Stomach (tissue), 8 donors: ENCODE measurements at regions not wholly inside any gene's neighbourhood (a gene's known extent, or its start where the extent isn't known, plus 50 kb on each side); places are given as distances from the start of the nearest gene placed in this dataset.

ENCODE experiments used
- DNase-seq, 2 donors: peaks; one replicate each; pipeline versions ENCODE4 v3.0.0 to v3.0.0-alpha.2; 2013 to 2019
- H3K27ac ChIP-seq, 5 donors: fragments of 200-600 bp in 4 of 5; sonication (generic) in 4 of 5; one replicate each; pipeline ENCODE4 v1.5.1; 2013 to 2019; ENCODE audit warnings: mild to moderate bottlenecking in 1 of 5, moderate library complexity in 1 of 5
- H3K27me3 ChIP-seq, 3 donors: fragments of 200-600 bp; sonication (generic); one replicate each; pipeline ENCODE4 v1.5.1; 2017 to 2019; ENCODE audit warnings: mixed run types in 1 of 3
- H3K36me3 ChIP-seq, 4 donors: fragments of 200-600 bp; sonication (generic); 1 replicate in 3 of 4; 2 replicates in 1 of 4; pipeline ENCODE4 v1.5.1; 2016 to 2019
- H3K4me1 ChIP-seq, 4 donors: fragments of 200-600 bp; sonication (generic); one replicate each; pipeline ENCODE4 v1.5.1; 2016 to 2019
- H3K4me3 ChIP-seq, 4 donors: fragments of 200-600 bp; sonication (generic) in 3 of 4; one replicate each; pipeline ENCODE4 v1.5.1; 2016 to 2019; ENCODE audit warnings: mild to moderate bottlenecking in 1 of 4
- H3K9me3 ChIP-seq, 4 donors: fragments of 200-600 bp; sonication (generic); one replicate each; pipeline ENCODE4 v1.5.1; 2016 to 2019
- EP300 ChIP-seq: sonication (generic); formaldehyde crosslinking; IDR thresholded peaks from one replicate; pipeline ENCODE4 v1.6.1; 2017; ENCODE audit warnings: antibody characterized with exemption
- POLR2A ChIP-seq, 4 donors: fragments of 450-650 bp; IDR thresholded peaks; one replicate each; pipeline ENCODE4 v1.6.1; 2016; ENCODE audit warnings: antibody characterized with exemption in 4 of 4, control low read depth in 2 of 4, mild to moderate bottlenecking in 1 of 4, moderate library complexity in 1 of 4
- POLR2AphosphoS5 ChIP-seq, 3 donors: sonication (generic); formaldehyde crosslinking; IDR thresholded peaks; one replicate each; pipeline ENCODE4 v1.6.1; 2016; ENCODE audit warnings: antibody characterized with exemption in 3 of 3
- WGBS, 5 donors: extraction: QIAGEN DNeasy Blood & Tissue Kit in 3 of 5; methylation state at CpG; one replicate each; pipeline versions ENCODE4 v1.1.5 to v1.1.7; 2013 to 2018; 5-methylcytosine and 5-hydroxymethylcytosine counted together
- intact Hi-C: fragments of 100-400 bp; cut with DNase I; formaldehyde crosslinking; loops from one replicate; pipeline ENCODE4 v1.15.1; 2023; ENCODE audit warnings: low total_unique reads
- TF ChIP-seq, protein P1 (sequence below), 7 experiments: fragments of 450-650 bp in 4 of 7; fragments of 200-600 bp in 3 of 7; sonication (generic) in 3 of 7; IDR thresholded peaks; one replicate each; pipeline ENCODE4 v1.5.1; 2016 to 2019; ENCODE audit warnings: antibody characterized with exemption in 7 of 7, control low read depth in 2 of 7, mild to moderate bottlenecking in 1 of 7
- donor health status: healthy with polysubstance abuse.
- donor health status: Bipolar disorder and iron deficiency.
- donor health status: healthy.

DNA sequence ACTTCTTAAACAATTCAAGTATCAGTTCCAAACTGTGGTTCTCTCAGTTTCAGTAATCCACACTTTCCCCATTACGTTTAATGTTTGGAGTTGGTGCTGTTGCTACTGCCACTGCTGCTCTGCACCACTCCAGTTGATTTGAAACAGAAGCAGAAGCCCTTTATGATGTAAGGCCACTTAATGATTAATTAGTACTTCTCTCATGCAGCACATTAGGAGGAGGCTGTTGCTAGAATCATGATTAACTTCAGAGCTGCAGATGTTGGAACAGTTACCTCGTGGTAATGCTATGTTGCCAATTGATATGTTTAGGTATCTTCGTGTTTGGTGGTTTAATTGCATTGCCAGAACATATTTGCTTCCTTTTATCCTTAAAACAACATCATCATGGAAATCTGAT lies 986.2 kb upstream of the CITED2 start:
- Histone ChIP-seq H3K4me1 (no peaks in the 10 kb centered on the region), H3K36me3 (no peaks in the 10 kb centered on the region), H3K9me3 (peaks cover 0 to 19% (median 18%) of the 10 kb centered on the region in 4 donors), H3K27me3 (no peaks in the 10 kb centered on the region), H3K27ac (no peak overlapping the region), H3K4me3 (no peak overlapping the region)
- 33 to 55% (median 44%) methylated on average over 3 of the region's 3 CpGs for WGBS, 5 donors
- no peak for TF ChIP-seq EP300
- TF ChIP-seq POLR2AphosphoS5 (IDR thresholded peaks at IDR 0.05), result no peak
- TF ChIP-seq POLR2A (IDR thresholded peaks at IDR 0.05), result no peak
- TF ChIP-seq, protein P1, sequence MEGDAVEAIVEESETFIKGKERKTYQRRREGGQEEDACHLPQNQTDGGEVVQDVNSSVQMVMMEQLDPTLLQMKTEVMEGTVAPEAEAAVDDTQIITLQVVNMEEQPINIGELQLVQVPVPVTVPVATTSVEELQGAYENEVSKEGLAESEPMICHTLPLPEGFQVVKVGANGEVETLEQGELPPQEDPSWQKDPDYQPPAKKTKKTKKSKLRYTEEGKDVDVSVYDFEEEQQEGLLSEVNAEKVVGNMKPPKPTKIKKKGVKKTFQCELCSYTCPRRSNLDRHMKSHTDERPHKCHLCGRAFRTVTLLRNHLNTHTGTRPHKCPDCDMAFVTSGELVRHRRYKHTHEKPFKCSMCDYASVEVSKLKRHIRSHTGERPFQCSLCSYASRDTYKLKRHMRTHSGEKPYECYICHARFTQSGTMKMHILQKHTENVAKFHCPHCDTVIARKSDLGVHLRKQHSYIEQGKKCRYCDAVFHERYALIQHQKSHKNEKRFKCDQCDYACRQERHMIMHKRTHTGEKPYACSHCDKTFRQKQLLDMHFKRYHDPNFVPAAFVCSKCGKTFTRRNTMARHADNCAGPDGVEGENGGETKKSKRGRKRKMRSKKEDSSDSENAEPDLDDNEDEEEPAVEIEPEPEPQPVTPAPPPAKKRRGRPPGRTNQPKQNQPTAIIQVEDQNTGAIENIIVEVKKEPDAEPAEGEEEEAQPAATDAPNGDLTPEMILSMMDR (IDR thresholded peaks at IDR 0.05), result no peak
- intact Hi-C loops, result no loop called here
- peak in 1 of 2 donors; percentile 47 for DNase-seq

DNA sequence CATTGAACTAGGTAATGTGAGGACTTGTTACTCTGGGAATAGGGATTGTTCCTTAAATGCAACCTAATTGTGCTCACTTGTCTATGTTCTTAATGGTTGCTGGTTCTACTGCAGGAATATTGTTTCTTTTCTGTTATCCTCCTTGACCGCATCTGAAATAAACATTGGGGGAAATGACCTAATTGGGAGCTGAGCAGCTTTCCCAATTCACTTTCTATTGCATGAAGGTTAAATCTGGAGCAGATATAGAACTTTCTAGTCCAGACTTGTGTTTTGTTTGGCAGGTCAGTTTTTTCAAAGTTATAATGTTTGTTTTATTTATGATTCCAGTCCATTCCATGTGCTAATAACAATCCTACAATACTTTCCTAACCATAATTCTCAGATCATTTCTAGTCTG lies 981.0 kb upstream of the CITED2 start:
- intact Hi-C loops, result no loop called here
- 21 to 91% (median 46%) methylated on average over 1 of the region's 1 CpG for WGBS, 5 donors

DNA sequence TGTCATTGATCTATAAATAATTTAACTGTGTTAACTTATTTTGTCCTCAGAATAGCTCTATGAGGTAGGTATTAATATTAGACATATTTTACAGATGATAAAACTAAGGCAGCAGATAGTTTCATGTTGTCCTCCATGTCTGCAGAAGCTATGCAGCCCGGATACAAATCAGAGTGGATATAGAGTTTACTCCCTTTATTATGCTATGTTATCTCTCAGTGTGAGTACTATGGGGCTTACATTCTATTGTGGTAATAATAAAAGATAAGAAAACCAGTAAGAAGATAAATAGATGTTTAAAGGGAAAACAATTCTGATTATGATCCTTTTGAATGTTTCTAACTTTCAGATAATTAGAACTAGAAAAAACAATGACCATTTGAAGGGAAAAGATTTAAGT lies 979.8 kb upstream of the CITED2 start:
- Histone ChIP-seq H3K4me3 (no peak overlapping the region), H3K36me3 (no peaks in the 10 kb centered on the region), H3K9me3 (no peaks in the 10 kb centered on the region), H3K27ac (no peak overlapping the region), H3K4me1 (no peaks in the 10 kb centered on the region), H3K27me3 (no peaks in the 10 kb centered on the region)
- no peak for DNase-seq
- TF ChIP-seq POLR2A (IDR thresholded peaks at IDR 0.05) (no peak), POLR2AphosphoS5 (IDR thresholded peaks at IDR 0.05) (no peak)
- intact Hi-C loops, result no loop called here
- 33 to 64% (median 48%) methylated on average over 1 of the region's 1 CpG for WGBS, 5 donors

More for the DNA sequence above, 981.0 kb upstream of the CITED2 start:
- Histone ChIP-seq H3K4me1 (no peaks in the 10 kb centered on the region), H3K36me3 (no peaks in the 10 kb centered on the region), H3K9me3 (no peaks in the 10 kb centered on the region), H3K4me3 (no peak overlapping the region), H3K27me3 (no peaks in the 10 kb centered on the region), H3K27ac (no peak overlapping the region)
- DNase-seq, result no peak
- TF ChIP-seq, protein P1 (IDR thresholded peaks at IDR 0.05), result no peak
- TF ChIP-seq POLR2AphosphoS5 (IDR thresholded peaks at IDR 0.05), result no peak
- no peak for TF ChIP-seq POLR2A (IDR thresholded peaks at IDR 0.05)
- no peak for TF ChIP-seq EP300

DNA sequence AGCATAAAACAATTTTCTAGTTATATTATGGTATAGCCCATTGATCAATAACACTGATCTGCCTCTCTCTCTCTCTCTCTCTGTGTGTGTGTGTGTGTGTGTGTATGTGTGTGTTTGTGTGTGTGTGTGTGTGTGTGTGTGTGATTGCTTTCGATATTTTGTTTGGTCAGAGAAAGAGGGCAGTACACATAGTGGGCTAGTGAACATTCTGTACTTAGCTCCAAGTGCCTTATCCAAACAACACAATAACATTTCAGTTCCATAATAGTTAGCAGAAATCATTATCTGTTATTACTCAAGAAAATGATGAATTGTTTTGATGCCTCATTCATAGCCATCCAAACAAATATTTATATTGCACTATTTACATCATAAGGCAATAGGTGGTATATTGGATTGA lies 979.1 kb upstream of the CITED2 start:
- H3K9me3 ChIP-seq, result no peaks in the 10 kb centered on the region
- TF ChIP-seq POLR2A (IDR thresholded peaks at IDR 0.05) (no peak), EP300 (no peak), POLR2AphosphoS5 (IDR thresholded peaks at IDR 0.05) (no peak)
- TF ChIP-seq, protein P1 (IDR thresholded peaks at IDR 0.05), result no peak
- H3K4me1 ChIP-seq, result no peaks in the 10 kb centered on the region
- H3K27ac ChIP-seq, result no peak overlapping the region
- H3K4me3 ChIP-seq, result no peak overlapping the region
- no peak for DNase-seq
- no peaks in the 10 kb centered on the region for H3K27me3 ChIP-seq
- no peaks in the 10 kb centered on the region for H3K36me3 ChIP-seq
- 43 to 79% (median 73%) methylated on average over 1 of the region's 1 CpG for WGBS, 5 donors
- intact Hi-C loops, result no loop called here

DNA sequence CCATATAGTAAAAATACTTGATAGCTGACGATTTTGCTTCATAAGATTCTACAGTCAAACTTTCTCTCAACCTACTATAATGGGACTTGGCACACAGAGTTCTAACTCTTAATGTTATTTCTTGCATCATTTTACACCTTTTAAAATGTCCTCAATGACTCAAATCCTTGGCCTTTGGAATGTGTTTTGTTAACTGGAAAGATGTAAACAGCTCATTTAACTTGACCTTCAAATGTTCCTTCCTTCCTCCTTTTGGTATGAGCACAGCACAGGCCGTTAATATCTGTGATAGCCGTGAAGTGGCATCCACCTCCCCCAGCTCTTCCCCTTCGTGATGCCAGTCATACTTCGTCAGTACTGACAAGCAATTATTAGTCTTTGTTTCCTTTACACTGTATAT lies 972.0 kb upstream of the CITED2 start:
- Histone ChIP-seq H3K4me1 (peaks cover 0 to 7% (median 3%) of the 10 kb centered on the region in 4 donors), H3K27ac (no peak overlapping the region), H3K27me3 (no peaks in the 10 kb centered on the region), H3K9me3 (no peaks in the 10 kb centered on the region), H3K4me3 (no peak overlapping the region), H3K36me3 (no peaks in the 10 kb centered on the region)
- intact Hi-C loops, result no loop called here
- TF ChIP-seq EP300, result no peak
- TF ChIP-seq POLR2AphosphoS5 (IDR thresholded peaks at IDR 0.05), result peak in 1 of 3 donors; percentile 48
- TF ChIP-seq, protein P1 (IDR thresholded peaks at IDR 0.05), result no peak
- no peak for TF ChIP-seq POLR2A (IDR thresholded peaks at IDR 0.05)
- 66 to 80% (median 76%) methylated on average over 5 of the region's 5 CpGs for WGBS, 5 donors
- no peak for DNase-seq
